Natural killer cell (primary cell): ENCODE measurements at regions not wholly inside any gene's neighbourhood (a gene's known extent, or its start where the extent isn't known, plus 50 kb on each side); places are given as distances from the start of the nearest gene placed in this dataset.

Experiments used
- ATAC-seq, 3 donors: fragments of 150-1000 bp in 2 of 3; fragments of 200-7000 bp in 1 of 3; cut with Tn5 transposase; 1 replicate in 1 of 3; 2 replicates in 2 of 3; pipeline ENCODE4 v1.10.0; 2021; ENCODE audit warnings: mild to moderate bottlenecking in 2 of 3, moderate library complexity in 2 of 3
- DNase-seq, 2 donors: peaks; one replicate each; pipeline versions ENCODE4 v3.0.0 to v3.0.0-alpha.2; 2013 to 2021; ENCODE audit warnings: mixed read lengths in 1 of 2
- H3K27ac ChIP-seq: one replicate; pipeline ENCODE4 v1.5.1; 2013; ENCODE audit warnings: mild to moderate bottlenecking, low read length
- H3K27me3 ChIP-seq: one replicate; pipeline ENCODE4 v1.6.1; 2013; ENCODE audit warnings: low read length; ENCODE audit not compliant: control insufficient read depth, insufficient read depth
- H3K36me3 ChIP-seq: one replicate; pipeline ENCODE4 v1.6.1; 2013; ENCODE audit warnings: low read length; ENCODE audit not compliant: control insufficient read depth, insufficient read depth
- H3K4me1 ChIP-seq: one replicate; pipeline ENCODE4 v1.6.1; 2013; ENCODE audit warnings: low read length; ENCODE audit not compliant: control insufficient read depth, insufficient read depth
- H3K4me3 ChIP-seq: one replicate; pipeline ENCODE4 v1.5.1; 2013; ENCODE audit warnings: low read length
- H3K9me3 ChIP-seq: one replicate; pipeline ENCODE4 v1.6.1; 2013; ENCODE audit warnings: low read length; ENCODE audit not compliant: control insufficient read depth, insufficient read depth
- H3K27ac Mint-ChIP-seq, 2 donors: one replicate each; pipeline ENCODE4 v1.8.0; 2022; ENCODE audit warnings: mild to moderate bottlenecking in 2 of 2, mixed read lengths in 2 of 2, moderate library complexity in 1 of 2
- H3K27me3 Mint-ChIP-seq, 2 donors: one replicate each; pipeline ENCODE4 v1.8.0; 2022; ENCODE audit warnings: low read depth in 2 of 2, mixed read lengths in 2 of 2
- H3K36me3 Mint-ChIP-seq: one replicate; pipeline ENCODE4 v1.8.0; 2022; ENCODE audit warnings: mixed read lengths
- H3K4me1 Mint-ChIP-seq, 2 donors: one replicate each; pipeline ENCODE4 v1.8.0; 2022; ENCODE audit warnings: mixed read lengths in 2 of 2
- H3K4me3 Mint-ChIP-seq: one replicate; pipeline ENCODE4 v1.8.0; 2022; ENCODE audit warnings: mild to moderate bottlenecking, moderate library complexity, mixed read lengths
- H3K9me3 Mint-ChIP-seq, 2 donors: one replicate each; pipeline ENCODE4 v1.8.0; 2022; ENCODE audit warnings: mixed read lengths in 2 of 2
- CTCF ChIP-seq: fragments of 200-600 bp; IDR thresholded peaks from one replicate; pipeline ENCODE4 v1.8.0; 2022; ENCODE audit warnings: antibody characterized with exemption
- WGBS: methylation state at CpG from one replicate; pipeline ENCODE4 v1.1.7; 2013; ENCODE audit warnings: missing lambda C conversion rate; ENCODE audit not compliant: insufficient coverage; 5-methylcytosine and 5-hydroxymethylcytosine counted together
- intact Hi-C: fragments of 100-400 bp; cut with micrococcal nuclease; formaldehyde crosslinking; loops from one replicate; pipeline ENCODE4 v1.14.2; 2022

- Mint-ChIP-seq H3K9me3 (no peaks in the 10 kb centered on the region), H3K27me3 (peaks cover 2 to 5% of the 10 kb centered on the region in 2 donors), H3K4me1 (no peaks in the 10 kb centered on the region), H3K4me3 (no peak overlapping the region), H3K27ac (no peak overlapping the region), H3K36me3 (no peaks in the 10 kb centered on the region)
- TF ChIP-seq CTCF = no peak
- H3K27me3 ChIP-seq = no peaks in the 10 kb centered on the region
- no peak overlapping the region for H3K27ac ChIP-seq
- no peaks in the 10 kb centered on the region for H3K4me1 ChIP-seq
- H3K36me3 ChIP-seq = no peaks in the 10 kb centered on the region
- H3K9me3 ChIP-seq = no peaks in the 10 kb centered on the region
- no peak for DNase-seq
- ATAC-seq = no peak
- 88% methylated on average over 13 of the region's 13 CpGs for WGBS
- intact Hi-C loops = no loop called here
- no peak overlapping the region for H3K4me3 ChIP-seq
Observed at GRCh38 chr2:237202288-237203030, 116.8 kb downstream of the COPS8 start.

- WGBS = 90% methylated on average over 8 of the region's 8 CpGs
- Mint-ChIP-seq H3K27ac (no peak overlapping the region), H3K4me1 (no peaks in the 10 kb centered on the region), H3K27me3 (peaks cover 0 to 4% of the 10 kb centered on the region in 2 donors), H3K4me3 (no peak overlapping the region), H3K36me3 (no peaks in the 10 kb centered on the region), H3K9me3 (no peaks in the 10 kb centered on the region)
- intact Hi-C loops = no loop called here
- ATAC-seq (no peak), DNase-seq (no peak)
- no peak overlapping the region for H3K27ac ChIP-seq
- H3K9me3 ChIP-seq = no peaks in the 10 kb centered on the region
- no peak overlapping the region for H3K4me3 ChIP-seq
- H3K4me1 ChIP-seq = no peaks in the 10 kb centered on the region
- H3K27me3 ChIP-seq = no peaks in the 10 kb centered on the region
- no peak for TF ChIP-seq CTCF
- H3K36me3 ChIP-seq = no peaks in the 10 kb centered on the region
Observed at GRCh38 chr2:237205043-237205541, 119.4 kb downstream of the COPS8 start.

- H3K4me1 Mint-ChIP-seq = no peaks in the 10 kb centered on the region
- H3K27ac ChIP-seq = no peak overlapping the region
- peaks cover 0 to 4% of the 10 kb centered on the region in 2 donors for H3K27me3 Mint-ChIP-seq
- no peaks in the 10 kb centered on the region for H3K9me3 ChIP-seq
- no peak for TF ChIP-seq CTCF
- ATAC-seq = no peak
- DNase-seq = no peak
- H3K27me3 ChIP-seq = no peaks in the 10 kb centered on the region
- WGBS = 77% methylated on average over 8 of the region's 8 CpGs
- no peak overlapping the region for H3K4me3 Mint-ChIP-seq
- H3K4me1 ChIP-seq = no peaks in the 10 kb centered on the region
- no peaks in the 10 kb centered on the region for H3K9me3 Mint-ChIP-seq
- no peak overlapping the region for H3K27ac Mint-ChIP-seq
- no peaks in the 10 kb centered on the region for H3K36me3 Mint-ChIP-seq
- H3K36me3 ChIP-seq = no peaks in the 10 kb centered on the region
- intact Hi-C loops = no loop called here
- H3K4me3 ChIP-seq = no peak overlapping the region
Observed at GRCh38 chr2:237205561-237205971, 119.9 kb downstream of the COPS8 start.

GRCh38 chr2:237207646-237208045, 122.0 kb downstream of the COPS8 start:
- H3K36me3 Mint-ChIP-seq = no peaks in the 10 kb centered on the region
- ATAC-seq (no peak), DNase-seq (no peak)
- no peaks in the 10 kb centered on the region for H3K9me3 Mint-ChIP-seq
- H3K27ac Mint-ChIP-seq = no peak overlapping the region
- intact Hi-C loops = no loop called here
- no peak overlapping the region for H3K4me3 Mint-ChIP-seq
- H3K4me3 ChIP-seq = no peak overlapping the region
- H3K4me1 ChIP-seq = no peaks in the 10 kb centered on the region
- H3K9me3 ChIP-seq = no peaks in the 10 kb centered on the region
- H3K36me3 ChIP-seq = no peaks in the 10 kb centered on the region
- no peak overlapping the region for H3K27ac ChIP-seq
- no peak for TF ChIP-seq CTCF
- no peaks in the 10 kb centered on the region for H3K4me1 Mint-ChIP-seq
- H3K27me3 ChIP-seq = no peaks in the 10 kb centered on the region
- peaks cover 0 to 4% of the 10 kb centered on the region in 2 donors for H3K27me3 Mint-ChIP-seq
- 69% methylated on average over 7 of the region's 7 CpGs for WGBS
